GM03348 (cell line): ENCODE measurements at regions not wholly inside any gene's neighbourhood (a gene's known extent, or its start where the extent isn't known, plus 50 kb on each side); places are given as distances from the start of the nearest gene placed in this dataset.

Source experiments
- DNase-seq: peaks from one replicate; pipeline ENCODE4 v3.0.0; 2012; ENCODE audit warnings: low spot score

DNA sequence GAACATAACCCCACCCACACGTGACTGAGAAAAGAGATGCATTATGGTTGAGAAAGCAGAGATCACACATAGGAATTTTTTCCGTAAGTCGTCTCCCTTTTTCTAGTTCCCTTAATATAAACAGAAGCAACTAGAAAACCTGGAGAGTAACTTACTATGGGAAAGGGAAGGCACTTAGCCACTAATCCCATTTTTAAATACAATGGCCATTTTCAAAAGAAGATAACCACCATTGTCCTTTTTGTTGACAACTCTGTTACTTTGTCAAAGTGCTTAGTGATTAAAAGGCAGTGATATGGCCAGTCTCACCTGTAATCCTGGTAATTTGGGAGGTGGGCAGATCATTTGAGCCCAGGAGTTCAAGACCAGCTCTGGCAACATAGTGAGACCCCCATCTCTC is 184.4 kb upstream of the UMPS start:
- no peak for DNase-seq

DNA sequence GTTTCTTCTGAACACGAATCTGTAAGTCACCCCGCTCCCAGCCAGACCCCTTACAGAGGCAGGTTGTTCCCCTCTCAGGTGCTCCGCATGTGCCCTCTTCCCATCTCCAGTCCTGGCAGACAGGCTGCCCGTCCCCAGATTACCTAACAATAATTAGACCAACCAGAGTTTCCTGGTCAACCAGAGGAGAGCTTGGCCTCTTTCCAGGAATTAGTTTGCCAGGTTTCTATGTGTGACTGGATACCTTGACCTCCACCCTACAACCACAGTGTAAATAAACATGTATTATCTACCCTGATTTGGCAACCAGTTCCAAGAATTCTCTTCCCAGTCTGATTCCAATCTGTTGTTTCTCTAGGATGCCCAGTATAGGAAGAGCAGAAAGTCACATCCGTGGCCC is 178.0 kb upstream of the UMPS start:
- DNase-seq = no peak

GRCh38 chr3:124553178-124553577 is 177.1 kb upstream of the UMPS start:
- DNase-seq = no peak

DNA sequence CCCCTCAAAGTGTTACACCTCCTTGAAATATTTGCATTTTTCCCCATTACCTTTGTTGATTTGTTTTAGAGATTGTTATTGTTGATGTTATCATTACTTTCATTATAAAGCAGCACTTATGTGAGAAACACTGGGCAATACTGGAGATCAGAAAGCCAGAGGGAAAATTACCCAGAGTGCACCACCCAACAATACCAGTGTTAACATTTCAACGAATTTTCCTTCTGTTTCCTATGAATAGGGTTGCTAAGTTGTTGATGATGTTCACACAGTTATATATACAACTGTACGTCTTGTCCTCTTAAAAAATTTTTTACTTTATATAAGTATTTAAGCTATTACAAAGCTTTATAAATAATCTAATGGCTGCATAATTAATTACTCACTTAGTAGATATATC is 173.6 kb upstream of the UMPS start:
- no peak for DNase-seq

DNA sequence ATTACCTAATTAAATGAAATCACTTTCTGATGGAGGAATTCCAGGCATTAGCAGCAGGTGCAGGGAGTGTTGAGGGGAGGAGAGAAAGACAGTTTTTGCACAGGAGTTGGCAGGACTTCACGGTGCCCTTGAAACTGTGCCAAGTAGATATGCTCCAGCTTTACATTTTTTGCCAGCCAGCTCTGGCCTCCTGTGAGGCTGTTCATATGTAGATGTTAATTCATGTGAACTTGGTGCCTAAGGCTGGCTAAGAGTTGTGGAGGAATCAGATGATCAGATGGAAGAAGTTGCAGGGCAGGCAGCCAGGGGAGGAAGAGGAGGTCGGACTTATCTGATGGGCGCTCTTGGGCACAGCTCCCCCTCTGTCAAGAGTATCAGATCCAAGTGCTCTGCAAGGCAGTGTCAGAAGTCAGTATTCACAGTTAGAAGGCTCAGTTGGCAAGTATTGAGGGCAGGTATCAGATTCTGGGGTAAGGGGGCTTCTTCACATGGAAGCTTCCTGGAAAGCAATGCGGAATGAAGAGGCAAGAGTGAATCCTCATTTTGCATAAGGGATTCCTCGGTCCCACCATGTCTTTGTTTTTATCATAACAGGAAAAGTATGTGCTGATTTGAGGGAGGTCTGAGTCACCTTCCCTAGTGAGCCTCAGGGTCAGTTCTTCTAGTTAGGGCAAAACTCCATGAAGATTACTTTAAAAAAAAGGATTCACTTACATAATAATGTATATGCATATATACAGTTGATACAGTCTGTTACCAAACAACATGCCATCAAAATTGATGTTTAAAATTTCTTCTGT is 172.6 kb upstream of the UMPS start:
- DNase-seq = peak; percentile 33

- peak; percentile 85 for DNase-seq
Measured at GRCh38 chr3:124558991-124559845, 171.0 kb upstream of the UMPS start.

DNA sequence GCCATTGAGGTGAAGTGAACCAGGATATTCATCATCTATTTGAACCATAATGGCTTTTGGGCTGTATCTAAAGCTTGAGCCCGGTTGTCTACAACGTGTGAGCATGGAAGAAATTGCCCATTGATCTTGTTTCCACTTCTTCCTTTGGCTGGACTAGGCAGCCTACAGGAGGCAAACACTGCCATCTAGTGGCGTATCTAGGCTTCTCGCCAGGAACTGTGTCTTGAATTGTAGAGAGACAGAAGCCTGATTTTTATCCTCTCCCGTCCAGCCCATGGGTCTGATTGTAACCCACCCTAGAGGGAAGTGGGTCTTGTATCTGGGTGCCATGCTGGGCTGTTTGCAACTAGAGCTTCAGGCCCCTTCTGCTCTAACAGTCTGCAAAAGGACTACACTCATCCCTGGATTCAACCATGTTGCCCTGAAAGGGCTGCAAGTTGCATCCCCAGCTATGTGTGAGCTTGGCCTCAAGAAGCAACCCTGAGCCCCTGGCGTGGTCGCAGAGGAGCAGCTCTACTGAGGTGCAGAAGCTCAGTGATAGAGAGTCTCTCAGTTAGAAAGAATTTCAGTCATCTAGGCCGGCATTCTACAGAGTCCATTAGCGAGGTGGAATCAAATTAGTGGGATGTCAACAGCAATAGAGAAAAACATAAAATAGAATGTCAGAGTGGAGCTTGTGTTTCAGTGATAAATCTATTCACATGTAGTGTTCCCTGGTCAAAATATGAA is 170.2 kb upstream of the UMPS start:
- peak; percentile 87 for DNase-seq

GRCh38 chr3:124560666-124561215 is 169.5 kb upstream of the UMPS start:
- DNase-seq = no peak

GRCh38 chr3:124562769-124563168 is 167.5 kb upstream of the UMPS start:
- no peak for DNase-seq

DNA sequence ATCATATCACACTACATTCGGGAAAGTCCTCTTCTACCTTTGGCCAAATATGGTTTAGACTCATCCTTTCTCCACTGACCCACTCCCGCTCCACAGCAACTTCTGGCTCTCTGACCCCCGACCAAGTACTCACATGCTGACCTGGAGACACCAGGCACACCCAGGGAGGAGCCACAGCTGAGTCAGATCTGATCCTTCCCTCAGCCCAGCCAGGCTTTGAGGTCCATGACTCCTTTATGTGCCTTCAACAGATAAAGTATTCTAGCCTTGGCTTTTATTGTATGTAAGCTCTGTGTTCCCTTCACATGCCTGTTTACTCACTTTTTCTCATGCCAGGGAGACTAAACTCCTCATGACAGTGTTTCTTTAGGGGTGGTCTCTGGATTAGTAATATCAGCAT is 166.9 kb upstream of the UMPS start:
- peak; percentile 39 for DNase-seq

DNA sequence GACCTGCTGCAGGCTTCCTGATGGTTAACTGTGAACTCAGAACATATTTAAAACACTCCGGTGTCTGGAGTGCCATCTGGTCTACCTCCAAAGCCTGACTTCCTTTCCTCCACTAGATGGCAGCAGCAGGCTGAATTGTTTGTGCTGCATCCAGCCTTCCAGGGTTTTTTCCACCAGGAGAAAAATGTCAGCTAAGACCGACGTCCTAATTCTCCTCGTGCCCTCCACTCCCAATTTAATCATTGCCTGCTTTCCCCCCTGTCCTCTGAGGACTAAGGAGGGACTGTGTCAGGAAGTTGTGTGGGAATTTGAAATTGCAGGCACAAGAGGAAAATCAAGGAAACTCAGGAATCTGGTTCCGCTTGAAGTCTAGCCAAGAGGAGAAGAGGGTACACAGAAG is 165.2 kb upstream of the UMPS start:
- DNase-seq = peak; percentile 86

DNA sequence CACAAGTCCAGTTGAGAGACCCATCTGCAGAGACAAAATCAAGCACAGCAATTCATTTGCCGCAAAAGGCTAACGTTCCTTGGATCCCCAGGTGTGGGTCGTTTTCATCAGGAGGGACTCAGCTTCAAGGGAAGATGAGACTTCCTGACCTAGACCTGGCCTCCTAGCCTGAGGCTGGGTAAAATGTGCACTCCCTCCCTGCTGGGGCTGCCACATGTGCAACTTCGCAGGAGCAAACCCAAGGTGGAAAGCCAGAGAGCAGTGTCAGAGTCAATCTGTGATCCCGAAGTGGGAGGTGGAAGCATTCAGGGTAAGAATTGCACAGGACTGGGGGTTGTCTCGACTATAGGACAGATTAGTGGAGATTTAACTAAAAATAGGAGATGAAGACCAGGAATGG is 164.7 kb upstream of the UMPS start:
- DNase-seq = no peak

DNA sequence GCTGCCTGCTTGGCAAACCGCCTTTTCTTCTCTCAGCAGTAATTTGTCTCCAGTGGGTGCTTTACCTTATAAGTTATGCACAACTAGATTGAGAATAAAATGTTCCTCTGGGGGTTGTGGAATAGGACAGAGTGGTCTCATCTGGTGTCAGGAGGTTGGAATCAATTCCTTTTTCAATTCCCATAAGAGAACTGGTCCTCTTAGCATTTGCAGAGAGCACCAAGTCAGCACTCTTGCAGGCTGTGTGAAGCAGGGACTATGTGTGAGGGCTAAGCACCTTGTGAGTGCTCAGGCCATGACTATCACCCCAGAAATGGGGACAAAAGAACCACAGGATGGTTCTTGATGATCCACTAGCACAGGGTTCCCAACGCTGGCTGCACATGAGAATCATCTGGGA is 163.6 kb upstream of the UMPS start:
- no peak for DNase-seq

DNA sequence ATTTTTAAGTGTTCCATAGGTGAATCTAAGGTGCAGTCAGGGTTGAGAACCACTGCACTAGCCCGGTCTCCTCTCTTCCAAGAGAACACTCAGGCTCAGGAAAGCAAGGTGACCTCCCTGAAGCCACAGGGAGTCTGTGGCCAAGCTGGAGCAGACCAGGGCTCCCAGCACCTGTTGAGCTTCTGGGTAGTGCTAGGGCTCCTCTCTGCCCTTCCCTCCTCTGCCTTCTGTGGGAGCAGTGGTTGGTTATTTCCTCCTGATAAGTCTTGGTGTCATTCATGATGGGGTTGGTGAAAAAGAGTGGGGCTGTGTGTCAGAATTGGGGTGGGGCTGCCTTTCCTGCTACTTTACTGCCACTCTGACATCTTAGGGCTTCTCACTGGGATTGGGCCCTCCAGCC is 163.1 kb upstream of the UMPS start:
- DNase-seq = no peak

- DNase-seq = no peak
Measured at GRCh38 chr3:124569761-124570160, 160.5 kb upstream of the UMPS start.

DNA sequence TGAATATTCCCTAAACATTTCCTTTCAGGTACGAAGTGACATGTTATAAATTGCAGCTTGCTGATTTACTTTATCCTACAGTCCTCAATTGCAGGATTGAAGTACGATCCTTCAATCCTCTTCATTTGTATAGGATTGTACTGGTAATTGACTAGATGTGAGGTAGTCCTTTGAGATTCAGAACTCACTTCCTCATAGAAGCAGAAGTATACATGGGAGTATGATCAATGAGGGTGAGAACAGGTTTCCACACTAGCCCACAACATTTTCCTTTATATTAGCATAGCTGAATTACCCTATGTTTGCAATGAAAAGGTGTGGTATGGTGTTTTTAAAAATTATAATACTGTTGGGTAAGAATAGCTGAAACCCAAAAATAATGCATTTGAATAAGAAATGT is 160.0 kb upstream of the UMPS start:
- no peak for DNase-seq

DNA sequence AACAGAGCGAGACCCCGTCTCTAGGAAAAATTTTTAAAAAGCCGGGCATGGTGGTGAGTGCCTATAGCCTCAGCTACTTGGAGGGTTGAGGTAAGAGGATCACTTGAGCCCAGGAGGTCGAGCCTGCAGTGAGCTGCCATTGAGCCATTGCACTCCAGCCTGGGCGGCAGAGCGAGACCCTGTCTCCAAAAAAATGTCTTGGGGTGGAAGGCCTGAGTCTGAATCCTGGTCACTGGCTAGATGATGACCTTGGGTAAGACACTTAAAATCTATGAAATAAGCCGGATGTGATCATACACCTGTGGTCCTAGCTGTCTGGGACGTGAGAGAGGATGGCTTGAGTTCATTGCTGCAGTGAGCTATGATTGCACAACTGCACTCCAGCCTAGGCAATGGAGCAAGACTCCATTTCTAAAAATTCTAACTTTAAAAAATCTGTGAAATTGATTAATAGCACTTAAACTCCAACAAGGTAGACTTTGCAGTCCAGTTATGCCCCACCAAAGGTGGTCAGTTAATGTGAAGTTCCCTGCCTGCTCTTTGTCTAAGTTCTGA is 157.3 kb upstream of the UMPS start:
- no peak for DNase-seq

GRCh38 chr3:124574012-124574411 is 156.2 kb upstream of the UMPS start:
- DNase-seq = no peak

- no peak for DNase-seq
Measured at GRCh38 chr3:124576565-124577493, 153.4 kb upstream of the UMPS start.

DNA sequence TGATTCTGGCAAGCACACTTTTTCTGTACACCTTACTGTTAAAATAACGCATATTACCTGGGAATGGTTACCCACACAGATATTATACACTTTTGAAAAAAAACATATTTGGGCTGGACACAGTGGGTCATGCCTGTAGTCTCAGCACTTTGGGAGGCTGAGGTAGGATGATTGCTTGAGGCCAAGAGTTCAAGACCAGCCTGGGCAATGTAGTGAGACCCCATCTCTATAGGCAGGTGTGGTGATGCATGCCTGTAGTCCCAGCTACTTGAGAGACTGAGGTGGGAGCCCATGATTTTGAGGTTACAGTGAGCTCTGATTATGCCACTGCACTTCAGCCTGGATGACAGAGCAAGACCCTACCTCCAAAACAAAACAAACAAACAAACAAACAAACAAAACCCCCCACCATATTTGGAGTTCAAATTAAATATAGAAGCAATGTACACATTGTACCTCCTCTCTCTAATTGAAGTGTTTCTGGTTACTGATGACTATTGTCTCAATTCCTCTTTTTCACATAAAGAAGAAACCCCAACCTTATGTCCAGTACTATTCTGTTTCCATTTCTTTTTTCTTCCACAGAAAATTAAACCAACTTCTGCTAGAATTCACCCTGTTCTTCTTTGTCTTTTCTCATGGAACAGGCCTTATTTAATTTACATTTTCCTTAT is 152.6 kb upstream of the UMPS start:
- no peak for DNase-seq
